Peyer's patch (tissue), 4 donors: ENCODE measurements at regions not wholly inside any gene's neighbourhood (a gene's known extent, or its start where the extent isn't known, plus 50 kb on each side); places are given as distances from the start of the nearest gene placed in this dataset.

Experiments used
- DNase-seq, 3 donors: peaks; one replicate each; pipeline ENCODE4 v3.0.0-alpha.2; 2017 to 2019
- H3K27ac ChIP-seq, 4 donors: fragments of 200-600 bp; sonication (generic); one replicate each; pipeline ENCODE4 v1.5.1; 2016 to 2019
- H3K27me3 ChIP-seq, 2 donors: fragments of 200-600 bp; sonication (generic); one replicate each; pipeline ENCODE4 v1.5.1; 2019
- H3K36me3 ChIP-seq, 3 donors: fragments of 200-600 bp; sonication (generic); one replicate each; pipeline ENCODE4 v1.5.1; 2016 to 2019
- H3K4me1 ChIP-seq, 4 donors: fragments of 200-600 bp; sonication (generic); one replicate each; pipeline ENCODE4 v1.5.1; 2016 to 2019
- H3K4me3 ChIP-seq, 4 donors: fragments of 200-600 bp; sonication (generic); 1 replicate in 3 of 4; 2 replicates in 1 of 4; pipeline ENCODE4 v1.5.1; 2016 to 2019; ENCODE audit warnings: mild to moderate bottlenecking in 1 of 4
- H3K9me3 ChIP-seq, 4 donors: fragments of 200-600 bp; sonication (generic); one replicate each; pipeline ENCODE4 v1.5.1; 2016 to 2019; ENCODE audit warnings: mild to moderate bottlenecking in 1 of 4
- POLR2A ChIP-seq, 2 donors: fragments of 450-650 bp; IDR thresholded peaks; one replicate each; pipeline ENCODE4 v1.5.1; 2017; ENCODE audit warnings: antibody characterized with exemption in 2 of 2, mild to moderate bottlenecking in 2 of 2, moderate library complexity in 2 of 2
- TF ChIP-seq, protein P1 (sequence below), 6 experiments: fragments of 450-650 bp in 4 of 6; fragments of 200-600 bp in 2 of 6; sonication (generic) in 1 of 6; IDR thresholded peaks; one replicate each; pipeline ENCODE4 v1.5.1; 2017 to 2019; ENCODE audit warnings: antibody characterized with exemption in 6 of 6, mild to moderate bottlenecking in 3 of 6, moderate library complexity in 1 of 6

DNA sequence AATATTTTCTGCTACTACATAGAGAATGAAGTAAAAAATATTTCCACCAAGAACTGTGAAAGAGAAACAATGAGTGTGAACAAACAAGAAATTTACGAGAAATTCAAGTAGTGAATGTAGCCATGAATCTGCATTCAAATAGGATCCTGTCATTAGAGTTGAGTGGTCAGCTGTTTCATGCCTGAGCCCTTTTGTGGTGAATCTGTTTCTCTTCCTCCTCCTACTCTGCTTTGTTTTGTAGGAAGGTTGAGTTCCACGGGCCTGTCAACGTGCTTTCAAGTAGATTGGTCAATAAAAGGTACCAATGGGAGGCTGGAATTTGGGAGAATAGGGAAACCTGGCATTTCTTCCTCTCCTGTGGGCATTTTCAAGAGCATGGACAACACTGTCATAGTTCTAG, 1749.6 kb upstream of the FLRT2 start:
- no peak for TF ChIP-seq POLR2A (IDR thresholded peaks at IDR 0.05)
- TF ChIP-seq, protein P1, sequence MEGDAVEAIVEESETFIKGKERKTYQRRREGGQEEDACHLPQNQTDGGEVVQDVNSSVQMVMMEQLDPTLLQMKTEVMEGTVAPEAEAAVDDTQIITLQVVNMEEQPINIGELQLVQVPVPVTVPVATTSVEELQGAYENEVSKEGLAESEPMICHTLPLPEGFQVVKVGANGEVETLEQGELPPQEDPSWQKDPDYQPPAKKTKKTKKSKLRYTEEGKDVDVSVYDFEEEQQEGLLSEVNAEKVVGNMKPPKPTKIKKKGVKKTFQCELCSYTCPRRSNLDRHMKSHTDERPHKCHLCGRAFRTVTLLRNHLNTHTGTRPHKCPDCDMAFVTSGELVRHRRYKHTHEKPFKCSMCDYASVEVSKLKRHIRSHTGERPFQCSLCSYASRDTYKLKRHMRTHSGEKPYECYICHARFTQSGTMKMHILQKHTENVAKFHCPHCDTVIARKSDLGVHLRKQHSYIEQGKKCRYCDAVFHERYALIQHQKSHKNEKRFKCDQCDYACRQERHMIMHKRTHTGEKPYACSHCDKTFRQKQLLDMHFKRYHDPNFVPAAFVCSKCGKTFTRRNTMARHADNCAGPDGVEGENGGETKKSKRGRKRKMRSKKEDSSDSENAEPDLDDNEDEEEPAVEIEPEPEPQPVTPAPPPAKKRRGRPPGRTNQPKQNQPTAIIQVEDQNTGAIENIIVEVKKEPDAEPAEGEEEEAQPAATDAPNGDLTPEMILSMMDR (IDR thresholded peaks at IDR 0.05) = no peak
- DNase-seq = no peak
- no peaks in the 10 kb centered on the region for H3K4me1 ChIP-seq
- no peaks in the 10 kb centered on the region for H3K36me3 ChIP-seq
- no peak overlapping the region for H3K27ac ChIP-seq
- no peaks in the 10 kb centered on the region for H3K9me3 ChIP-seq
- no peaks in the 10 kb centered on the region for H3K27me3 ChIP-seq
- H3K4me3 ChIP-seq = no peak overlapping the region

GRCh38 chr14:83798421-83798820, 1731.5 kb upstream of the FLRT2 start:
- Histone ChIP-seq H3K4me1 (no peaks in the 10 kb centered on the region), H3K36me3 (no peaks in the 10 kb centered on the region), H3K4me3 (no peak overlapping the region), H3K27ac (no peak overlapping the region), H3K9me3 (no peaks in the 10 kb centered on the region), H3K27me3 (no peaks in the 10 kb centered on the region)
- TF ChIP-seq, protein P1 (IDR thresholded peaks at IDR 0.05) = no peak
- TF ChIP-seq POLR2A (IDR thresholded peaks at IDR 0.05) = no peak
- no peak for DNase-seq

DNA sequence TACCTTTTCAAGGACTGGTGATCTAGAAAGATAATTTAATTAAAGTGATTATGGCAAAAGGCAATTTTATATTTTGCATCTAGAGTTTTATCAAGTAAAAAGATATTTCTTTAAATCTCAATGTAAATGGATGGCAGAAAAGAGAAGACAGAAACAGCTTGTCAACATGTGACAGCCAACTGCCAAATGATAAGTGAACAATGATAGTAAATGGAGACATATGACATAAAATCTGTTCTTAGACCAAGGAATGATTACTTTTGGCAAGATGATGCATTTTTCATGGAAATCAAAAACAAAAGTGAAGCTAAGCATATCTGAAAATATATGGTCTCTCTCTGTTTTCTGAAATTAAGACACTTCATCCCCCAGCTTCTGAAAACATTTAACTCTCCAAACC, 1730.7 kb upstream of the FLRT2 start:
- TF ChIP-seq, protein P1 (IDR thresholded peaks at IDR 0.05) = no peak
- TF ChIP-seq POLR2A (IDR thresholded peaks at IDR 0.05) = no peak

GRCh38 chr14:83814896-83815295, 1715.0 kb upstream of the FLRT2 start:
- TF ChIP-seq, protein P1 (IDR thresholded peaks at IDR 0.05) = no peak
- TF ChIP-seq POLR2A (IDR thresholded peaks at IDR 0.05) = no peak
- no peaks in the 10 kb centered on the region for H3K9me3 ChIP-seq
- H3K36me3 ChIP-seq = no peaks in the 10 kb centered on the region
- no peaks in the 10 kb centered on the region for H3K4me1 ChIP-seq
- H3K27ac ChIP-seq = no peak overlapping the region
- DNase-seq = no peak
- H3K27me3 ChIP-seq = no peaks in the 10 kb centered on the region
- H3K4me3 ChIP-seq = no peak overlapping the region

More for the DNA sequence above, 1730.7 kb upstream of the FLRT2 start:
- Histone ChIP-seq H3K9me3 (no peaks in the 10 kb centered on the region), H3K27ac (no peak overlapping the region), H3K4me3 (no peak overlapping the region), H3K4me1 (no peaks in the 10 kb centered on the region), H3K36me3 (no peaks in the 10 kb centered on the region), H3K27me3 (no peaks in the 10 kb centered on the region)
- no peak for DNase-seq

- DNase-seq = no peak
- Histone ChIP-seq H3K4me3 (no peak overlapping the region), H3K4me1 (no peaks in the 10 kb centered on the region), H3K27ac (no peak overlapping the region), H3K27me3 (no peaks in the 10 kb centered on the region), H3K9me3 (no peaks in the 10 kb centered on the region), H3K36me3 (no peaks in the 10 kb centered on the region)
- TF ChIP-seq, protein P1 (IDR thresholded peaks at IDR 0.05) = no peak
- TF ChIP-seq POLR2A (IDR thresholded peaks at IDR 0.05) = no peak
Observed at GRCh38 chr14:83816761-83817160, 1713.2 kb upstream of the FLRT2 start.

DNA sequence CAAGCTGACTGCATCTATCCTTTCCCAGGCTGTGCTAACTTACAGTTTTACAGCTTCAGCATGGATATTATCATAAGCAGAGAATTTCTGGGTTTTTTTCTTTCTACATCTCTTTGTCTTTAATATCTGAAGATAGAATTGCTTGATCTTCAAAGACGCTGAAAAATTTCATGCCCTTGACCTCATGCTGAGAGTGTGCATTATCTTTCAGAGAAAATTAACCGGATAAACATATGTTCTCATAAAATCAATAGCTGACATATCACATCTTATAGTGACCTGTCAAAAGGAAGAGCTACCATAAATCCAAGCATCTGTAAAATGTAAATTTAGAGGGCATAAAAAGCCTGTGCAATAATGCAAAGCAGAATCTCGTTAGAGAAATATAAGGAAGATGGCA, 1704.1 kb upstream of the FLRT2 start:
- Histone ChIP-seq H3K9me3 (peaks cover 0 to 4% (median 0%) of the 10 kb centered on the region in 4 donors), H3K27me3 (no peaks in the 10 kb centered on the region), H3K4me1 (no peaks in the 10 kb centered on the region), H3K27ac (no peak overlapping the region), H3K36me3 (no peaks in the 10 kb centered on the region), H3K4me3 (no peak overlapping the region)
- DNase-seq = no peak
- TF ChIP-seq, protein P1 (IDR thresholded peaks at IDR 0.05) = no peak
- no peak for TF ChIP-seq POLR2A (IDR thresholded peaks at IDR 0.05)
